Brain microvascular endothelial cell (primary cell): ENCODE measurements at regions not wholly inside any gene's neighbourhood (a gene's known extent, or its start where the extent isn't known, plus 50 kb on each side); places are given as distances from the start of the nearest gene placed in this dataset.

Source experiments
- DNase-seq: peaks from one replicate; pipeline ENCODE4 v3.0.0-alpha.2; 2020
- H3K27ac ChIP-seq: fragments of 250-450 bp; sonication (Bioruptor Pico); 2 replicates; pipeline ENCODE4 v1.5.1; 2020; ENCODE audit warnings: mild to moderate bottlenecking, moderate library complexity
- H3K27me3 ChIP-seq: fragments of 250-450 bp; sonication (Bioruptor Pico); replicated peaks from 2 replicates; pipeline ENCODE4 v1.5.1; 2020; ENCODE audit warnings: mild to moderate bottlenecking
- H3K36me3 ChIP-seq: fragments of 250-450 bp; sonication (Bioruptor Pico); replicated peaks from 2 replicates; pipeline ENCODE4 v1.5.1; 2020; ENCODE audit warnings: mild to moderate bottlenecking
- H3K4me3 ChIP-seq: 2 replicates; pipeline ENCODE4 v1.5.1; 2011; ENCODE audit warnings: low read depth, mild to moderate bottlenecking, control low read depth, low read length, moderate library complexity
- in situ Hi-C: cut with HindIII; loops from 2 replicates; pipeline ENCODE4 v1.10.0; 2017; ENCODE audit warnings: low sequenced_read_pairs, low pct_ligation_motif_present
- TF ChIP-seq, protein P1 (sequence below): IDR thresholded peaks from 2 replicates; pipeline ENCODE4 v1.5.1; 2011; ENCODE audit warnings: low read depth, mild to moderate bottlenecking, moderate library complexity, low read length, control low read depth, inconsistent platforms; ENCODE audit errors: missing control alignments

GRCh38 chr4:141899103-141899502 lies 262.7 kb downstream of the IL15 start:
- DNase-seq: no peak
- TF ChIP-seq, protein P1, sequence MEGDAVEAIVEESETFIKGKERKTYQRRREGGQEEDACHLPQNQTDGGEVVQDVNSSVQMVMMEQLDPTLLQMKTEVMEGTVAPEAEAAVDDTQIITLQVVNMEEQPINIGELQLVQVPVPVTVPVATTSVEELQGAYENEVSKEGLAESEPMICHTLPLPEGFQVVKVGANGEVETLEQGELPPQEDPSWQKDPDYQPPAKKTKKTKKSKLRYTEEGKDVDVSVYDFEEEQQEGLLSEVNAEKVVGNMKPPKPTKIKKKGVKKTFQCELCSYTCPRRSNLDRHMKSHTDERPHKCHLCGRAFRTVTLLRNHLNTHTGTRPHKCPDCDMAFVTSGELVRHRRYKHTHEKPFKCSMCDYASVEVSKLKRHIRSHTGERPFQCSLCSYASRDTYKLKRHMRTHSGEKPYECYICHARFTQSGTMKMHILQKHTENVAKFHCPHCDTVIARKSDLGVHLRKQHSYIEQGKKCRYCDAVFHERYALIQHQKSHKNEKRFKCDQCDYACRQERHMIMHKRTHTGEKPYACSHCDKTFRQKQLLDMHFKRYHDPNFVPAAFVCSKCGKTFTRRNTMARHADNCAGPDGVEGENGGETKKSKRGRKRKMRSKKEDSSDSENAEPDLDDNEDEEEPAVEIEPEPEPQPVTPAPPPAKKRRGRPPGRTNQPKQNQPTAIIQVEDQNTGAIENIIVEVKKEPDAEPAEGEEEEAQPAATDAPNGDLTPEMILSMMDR: no peak
- H3K36me3 ChIP-seq: no peaks in the 10 kb centered on the region
- no peaks in the 10 kb centered on the region for H3K27me3 ChIP-seq
- H3K4me3 ChIP-seq: no peak overlapping the region
- H3K27ac ChIP-seq: no peak overlapping the region
- in situ Hi-C loops: no loop called here

GRCh38 chr4:141899541-141899940 lies 263.2 kb downstream of the IL15 start:
- in situ Hi-C loops: no loop called here
- H3K4me3 ChIP-seq: no peak overlapping the region
- H3K36me3 ChIP-seq: no peaks in the 10 kb centered on the region
- no peak overlapping the region for H3K27ac ChIP-seq
- TF ChIP-seq, protein P1: no peak
- no peaks in the 10 kb centered on the region for H3K27me3 ChIP-seq
- DNase-seq: no peak

DNA sequence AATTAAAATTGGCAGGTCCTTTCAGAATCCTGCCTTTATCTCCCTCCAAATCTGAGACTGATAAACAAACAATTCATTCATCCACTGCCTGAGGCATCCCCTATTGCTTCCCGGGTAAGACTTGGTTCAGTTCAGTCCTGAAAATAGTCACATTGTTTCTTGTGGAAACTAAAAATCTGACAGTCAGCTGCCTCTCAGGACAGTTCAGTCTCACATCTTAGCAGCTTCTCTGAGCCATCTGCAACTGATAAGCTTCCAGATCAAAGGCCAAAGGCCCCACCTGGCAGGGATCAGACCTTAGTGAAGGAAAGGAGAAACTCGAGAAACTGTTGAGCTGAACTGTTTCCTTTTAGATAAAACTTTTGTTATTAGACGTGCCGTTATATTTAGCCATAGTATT lies 264.5 kb downstream of the IL15 start:
- DNase-seq: no peak
- no peaks in the 10 kb centered on the region for H3K27me3 ChIP-seq
- TF ChIP-seq, protein P1: no peak
- no peak overlapping the region for H3K27ac ChIP-seq
- H3K36me3 ChIP-seq: no peaks in the 10 kb centered on the region
- H3K4me3 ChIP-seq: no peak overlapping the region
- in situ Hi-C loops: no loop called here

DNA sequence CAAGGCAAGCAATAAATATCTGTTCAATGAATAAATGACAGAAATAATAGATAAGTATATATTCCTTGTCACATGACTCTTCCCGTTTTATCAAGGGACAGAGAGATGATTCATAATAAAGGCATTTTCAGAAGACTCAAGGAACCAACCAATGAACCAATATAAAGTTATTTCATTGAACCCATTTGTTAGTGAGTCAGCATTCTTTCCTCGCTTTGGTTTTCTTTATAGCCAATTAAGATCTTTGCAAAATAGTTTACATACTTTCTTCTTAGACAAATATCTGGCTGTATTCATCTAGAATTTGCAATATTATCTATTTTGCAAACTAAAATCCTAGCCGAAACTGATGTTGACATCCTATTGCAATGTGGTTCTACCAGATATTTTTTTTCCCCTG lies 269.4 kb downstream of the IL15 start:
- Histone ChIP-seq H3K4me3 (no peak overlapping the region), H3K36me3 (no peaks in the 10 kb centered on the region), H3K27ac (no peak overlapping the region), H3K27me3 (no peaks in the 10 kb centered on the region)
- in situ Hi-C loops: no loop called here
- TF ChIP-seq, protein P1: no peak
- no peak for DNase-seq

DNA sequence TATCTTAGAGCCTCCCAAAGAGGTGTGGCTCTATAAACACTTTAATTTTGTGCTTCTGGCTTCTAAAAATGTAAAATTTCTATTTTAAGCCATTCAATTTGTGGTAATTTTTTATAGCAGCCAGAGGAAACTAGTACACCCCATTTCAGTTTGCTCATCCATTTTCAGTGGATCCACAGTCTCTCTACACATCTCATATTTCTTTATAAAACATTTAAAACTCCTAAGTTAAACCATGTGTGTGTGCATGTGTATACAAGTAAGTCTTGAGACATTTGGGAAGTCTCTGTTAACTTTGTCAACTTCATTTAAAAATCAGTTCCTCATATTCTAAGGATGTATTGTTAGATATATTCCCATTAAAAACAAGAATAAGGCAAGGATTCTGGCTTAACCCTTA lies 273.2 kb downstream of the IL15 start:
- in situ Hi-C loops: no loop called here
- no peak for DNase-seq
- no peak overlapping the region for H3K4me3 ChIP-seq
- H3K36me3 ChIP-seq: no peaks in the 10 kb centered on the region
- H3K27me3 ChIP-seq: no peaks in the 10 kb centered on the region
- TF ChIP-seq, protein P1: no peak
- H3K27ac ChIP-seq: no peak overlapping the region

- Histone ChIP-seq H3K4me3 (no peak overlapping the region), H3K36me3 (no peaks in the 10 kb centered on the region), H3K27me3 (no peaks in the 10 kb centered on the region), H3K27ac (no peak overlapping the region)
- TF ChIP-seq, protein P1: no peak
- no peak for DNase-seq
- in situ Hi-C loops: no loop called here
Measured at GRCh38 chr4:141912831-141913230, 276.4 kb downstream of the IL15 start.
